ENCODE measurements at regions not wholly inside any gene's neighbourhood (a gene's known extent, or its start where the extent isn't known, plus 50 kb on each side); places are given as distances from the start of the nearest gene placed in this dataset.
"Not testable (repeated sequence)": the region's sequence is repeated elsewhere in the genome, so short reads cannot be mapped to it uniquely, and the experiment has no call there.

- DNase-seq (ENCODE audit: low spot score): no peak
Measured at GRCh38 chr5:30150231-30150630, 1043.3 kb upstream of the CDH6 start.

- DNase-seq (ENCODE audit: low spot score): no peak
Measured at GRCh38 chr5:30149526-30149925, 1044.0 kb upstream of the CDH6 start.

GRCh38 chr5:30147976-30148375, 1045.5 kb upstream of the CDH6 start:
- DNase-seq (ENCODE audit: low spot score): no peak

- DNase-seq (ENCODE audit: low spot score): not testable (repeated sequence)
Measured at GRCh38 chr5:30144059-30144458, 1049.4 kb upstream of the CDH6 start.

GRCh38 chr5:30142432-30142831, 1051.1 kb upstream of the CDH6 start:
- DNase-seq (ENCODE audit: low spot score): no peak

- no peak for DNase-seq (ENCODE audit: low spot score)
Measured at GRCh38 chr5:30121043-30121442, 1072.4 kb upstream of the CDH6 start.

- no peak for DNase-seq (ENCODE audit: low spot score)
Measured at GRCh38 chr5:30117135-30117534, 1076.4 kb upstream of the CDH6 start.

- DNase-seq (ENCODE audit: low spot score): no peak
Measured at GRCh38 chr5:30113542-30113941, 1079.9 kb upstream of the CDH6 start.

GRCh38 chr5:30112867-30113266, 1080.6 kb upstream of the CDH6 start:
- DNase-seq (ENCODE audit: low spot score): no peak

GRCh38 chr5:30108051-30108450, 1085.4 kb upstream of the CDH6 start:
- DNase-seq (ENCODE audit: low spot score): no peak

GRCh38 chr5:30106596-30106995, 1086.9 kb upstream of the CDH6 start:
- no peak for DNase-seq (ENCODE audit: low spot score)

- DNase-seq (ENCODE audit: low spot score): no peak
Measured at GRCh38 chr5:30104872-30105596, 1088.5 kb upstream of the CDH6 start.

GRCh38 chr5:30103452-30104202, 1089.9 kb upstream of the CDH6 start:
- no peak for DNase-seq (ENCODE audit: low spot score)

- DNase-seq (ENCODE audit: low spot score): no peak
Measured at GRCh38 chr5:30103052-30103451, 1090.4 kb upstream of the CDH6 start.

- DNase-seq (ENCODE audit: low spot score): no peak
Measured at GRCh38 chr5:30102185-30102584, 1091.3 kb upstream of the CDH6 start.

GRCh38 chr5:30100929-30101328, 1092.6 kb upstream of the CDH6 start:
- DNase-seq (ENCODE audit: low spot score): no peak

GRCh38 chr5:30100148-30100713, 1093.3 kb upstream of the CDH6 start:
- DNase-seq (ENCODE audit: low spot score): no peak

- DNase-seq (ENCODE audit: low spot score): no peak
Measured at GRCh38 chr5:30099634-30100033, 1093.9 kb upstream of the CDH6 start.

- DNase-seq (ENCODE audit: low spot score): no peak
Measured at GRCh38 chr5:30098940-30099339, 1094.5 kb upstream of the CDH6 start.

GRCh38 chr5:30092548-30092947, 1100.9 kb upstream of the CDH6 start:
- DNase-seq (ENCODE audit: low spot score): no peak

GRCh38 chr5:30069441-30070263, 1123.8 kb upstream of the CDH6 start:
- no peak for DNase-seq (ENCODE audit: low spot score)

- DNase-seq (ENCODE audit: low spot score): no peak
Measured at GRCh38 chr5:30063503-30063902, 1130.0 kb upstream of the CDH6 start.
